ENCODE measurements at regions not wholly inside any gene's neighbourhood (a gene's known extent, or its start where the extent isn't known, plus 50 kb on each side); places are given as distances from the start of the nearest gene placed in this dataset.

DNA sequence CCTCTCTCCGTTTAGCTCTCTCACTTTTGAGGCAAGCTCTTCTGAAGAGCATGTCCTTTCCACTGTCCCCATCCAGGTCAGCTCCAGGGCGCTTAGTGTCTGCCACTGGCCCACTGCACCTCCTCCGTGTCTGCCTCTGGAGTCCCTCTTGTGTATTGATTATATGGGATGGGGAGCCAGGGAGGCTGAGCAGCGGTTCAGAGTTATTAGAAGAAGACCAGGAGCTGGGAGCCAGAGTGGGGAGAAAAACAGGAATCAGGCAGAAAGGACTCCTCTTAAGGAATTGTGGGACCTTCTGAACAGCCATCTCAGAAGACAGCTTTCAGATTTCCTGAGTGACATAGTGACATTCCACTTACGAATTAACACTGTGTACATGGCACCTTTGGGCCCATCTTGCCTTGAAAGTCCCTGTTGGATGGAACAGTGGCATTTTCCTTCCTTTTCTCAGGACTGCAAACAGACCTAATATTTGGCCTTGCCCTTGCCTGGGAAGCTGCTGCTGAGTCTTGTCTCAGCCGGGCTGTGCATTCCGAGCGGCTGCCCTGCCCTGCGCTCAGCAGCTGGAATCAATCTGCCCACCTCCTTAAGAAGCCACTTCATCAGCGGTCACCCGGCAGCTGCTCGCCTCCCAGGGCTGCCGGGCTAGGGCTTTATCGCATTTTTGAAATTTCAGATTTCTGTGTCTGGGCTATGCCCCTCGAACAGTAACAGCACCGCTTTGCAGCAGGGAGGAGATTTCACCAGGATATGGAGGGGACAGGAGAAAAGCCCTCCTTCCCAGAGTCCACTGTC, 81.1 kb upstream of the PRKG1 start:
- Histone ChIP-seq H3K27me3 (ENCODE audit: insufficient read depth, low read length) (no peaks in the 10 kb centered on the region), H4K20me1 (ENCODE audit: insufficient read depth) (no peaks in the 10 kb centered on the region), H3K9ac (ENCODE audit: low read length) (no peak overlapping the region), H3K79me2 (ENCODE audit: insufficient read depth, low read length) (no peaks in the 10 kb centered on the region), H3K9me2 (ENCODE audit: insufficient read depth) (no peaks in the 10 kb centered on the region), H3K27ac (ENCODE audit: low read depth, low read length) (no peak overlapping the region), H3K4me3 (replicated peaks in 1 of 2; ENCODE audit: low read depth in 1 of 2, low read length in 2 of 2) (no peak overlapping the region), H3K4me2 (ENCODE audit: low read length) (no peak overlapping the region), H3K4me1 (ENCODE audit: control insufficient read depth in 1 of 2, insufficient read depth in 2 of 2, low read length in 2 of 2) (peaks cover 7 to 26% of the 10 kb centered on the region in 2 experiments; a peak in 3 of 4 replicates), H3K9me3 (ENCODE audit: control insufficient read depth in 1 of 2, insufficient read depth in 1 of 2, low read depth in 1 of 2, low read length in 2 of 2) (no peaks in the 10 kb centered on the region), H3K36me3 (ENCODE audit: control insufficient read depth in 1 of 2, insufficient read depth in 2 of 2, low read length in 2 of 2) (no peaks in the 10 kb centered on the region), H2AFZ (ENCODE audit: low read depth, low read length, poor library complexity, severe bottlenecking) (no peak overlapping the region)
- no peak for ATAC-seq
- TF ChIP-seq RAD21 (IDR thresholded peaks at IDR 0.05; ENCODE audit: low read depth) (no peak), YY1 (IDR thresholded peaks at IDR 0.05; ENCODE audit: extremely low read depth, insufficient replicate concordance, low read depth, low read length) (no peak), SRF (IDR thresholded peaks at IDR 0.05; ENCODE audit: low read depth) (no peak), ZNF274 (IDR thresholded peaks at IDR 0.05; ENCODE audit: low read depth, low read length) (no peak), TCF7L2 (IDR thresholded peaks at IDR 0.05; ENCODE audit: borderline replicate concordance, extremely low read depth, insufficient read depth, insufficient read length) (no peak), EZH2 (IDR thresholded peaks at IDR 0.05) (no peak), ELF1 (IDR thresholded peaks at IDR 0.05; ENCODE audit: borderline replicate concordance, low read depth) (no peak), EZH2phosphoT487 (IDR thresholded peaks at IDR 0.05; ENCODE audit: borderline replicate concordance) (no peak), ZFX (IDR thresholded peaks at IDR 0.05) (no peak), EGR1 (IDR thresholded peaks at IDR 0.05; ENCODE audit: low read depth) (no peak), SIN3A (IDR thresholded peaks at IDR 0.05; ENCODE audit: low read depth) (no peak), FOSL1 (IDR thresholded peaks at IDR 0.05; ENCODE audit: low read depth) (no peak), POLR2AphosphoS5 (IDR thresholded peaks at IDR 0.05; ENCODE audit: low read depth, low read length) (no peak), POLR2A (IDR thresholded peaks at IDR 0.05; ENCODE audit: borderline replicate concordance, extremely low read depth, insufficient read depth, insufficient read length) (no peak)
- TF ChIP-seq, protein P1, sequence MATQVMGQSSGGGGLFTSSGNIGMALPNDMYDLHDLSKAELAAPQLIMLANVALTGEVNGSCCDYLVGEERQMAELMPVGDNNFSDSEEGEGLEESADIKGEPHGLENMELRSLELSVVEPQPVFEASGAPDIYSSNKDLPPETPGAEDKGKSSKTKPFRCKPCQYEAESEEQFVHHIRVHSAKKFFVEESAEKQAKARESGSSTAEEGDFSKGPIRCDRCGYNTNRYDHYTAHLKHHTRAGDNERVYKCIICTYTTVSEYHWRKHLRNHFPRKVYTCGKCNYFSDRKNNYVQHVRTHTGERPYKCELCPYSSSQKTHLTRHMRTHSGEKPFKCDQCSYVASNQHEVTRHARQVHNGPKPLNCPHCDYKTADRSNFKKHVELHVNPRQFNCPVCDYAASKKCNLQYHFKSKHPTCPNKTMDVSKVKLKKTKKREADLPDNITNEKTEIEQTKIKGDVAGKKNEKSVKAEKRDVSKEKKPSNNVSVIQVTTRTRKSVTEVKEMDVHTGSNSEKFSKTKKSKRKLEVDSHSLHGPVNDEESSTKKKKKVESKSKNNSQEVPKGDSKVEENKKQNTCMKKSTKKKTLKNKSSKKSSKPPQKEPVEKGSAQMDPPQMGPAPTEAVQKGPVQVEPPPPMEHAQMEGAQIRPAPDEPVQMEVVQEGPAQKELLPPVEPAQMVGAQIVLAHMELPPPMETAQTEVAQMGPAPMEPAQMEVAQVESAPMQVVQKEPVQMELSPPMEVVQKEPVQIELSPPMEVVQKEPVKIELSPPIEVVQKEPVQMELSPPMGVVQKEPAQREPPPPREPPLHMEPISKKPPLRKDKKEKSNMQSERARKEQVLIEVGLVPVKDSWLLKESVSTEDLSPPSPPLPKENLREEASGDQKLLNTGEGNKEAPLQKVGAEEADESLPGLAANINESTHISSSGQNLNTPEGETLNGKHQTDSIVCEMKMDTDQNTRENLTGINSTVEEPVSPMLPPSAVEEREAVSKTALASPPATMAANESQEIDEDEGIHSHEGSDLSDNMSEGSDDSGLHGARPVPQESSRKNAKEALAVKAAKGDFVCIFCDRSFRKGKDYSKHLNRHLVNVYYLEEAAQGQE (IDR thresholded peaks at IDR 0.05; ENCODE audit: low read depth) = no peak
- TF ChIP-seq, protein P2, sequence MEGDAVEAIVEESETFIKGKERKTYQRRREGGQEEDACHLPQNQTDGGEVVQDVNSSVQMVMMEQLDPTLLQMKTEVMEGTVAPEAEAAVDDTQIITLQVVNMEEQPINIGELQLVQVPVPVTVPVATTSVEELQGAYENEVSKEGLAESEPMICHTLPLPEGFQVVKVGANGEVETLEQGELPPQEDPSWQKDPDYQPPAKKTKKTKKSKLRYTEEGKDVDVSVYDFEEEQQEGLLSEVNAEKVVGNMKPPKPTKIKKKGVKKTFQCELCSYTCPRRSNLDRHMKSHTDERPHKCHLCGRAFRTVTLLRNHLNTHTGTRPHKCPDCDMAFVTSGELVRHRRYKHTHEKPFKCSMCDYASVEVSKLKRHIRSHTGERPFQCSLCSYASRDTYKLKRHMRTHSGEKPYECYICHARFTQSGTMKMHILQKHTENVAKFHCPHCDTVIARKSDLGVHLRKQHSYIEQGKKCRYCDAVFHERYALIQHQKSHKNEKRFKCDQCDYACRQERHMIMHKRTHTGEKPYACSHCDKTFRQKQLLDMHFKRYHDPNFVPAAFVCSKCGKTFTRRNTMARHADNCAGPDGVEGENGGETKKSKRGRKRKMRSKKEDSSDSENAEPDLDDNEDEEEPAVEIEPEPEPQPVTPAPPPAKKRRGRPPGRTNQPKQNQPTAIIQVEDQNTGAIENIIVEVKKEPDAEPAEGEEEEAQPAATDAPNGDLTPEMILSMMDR (IDR thresholded peaks at IDR 0.05 in 2 of 3, conservative IDR thresholded peaks at IDR 0.05 in 1 of 3; ENCODE audit: borderline replicate concordance in 1 of 3, insufficient read depth in 1 of 3, low read depth in 2 of 3, low read length in 2 of 3) = no peak
- TF ChIP-seq, protein P3, sequence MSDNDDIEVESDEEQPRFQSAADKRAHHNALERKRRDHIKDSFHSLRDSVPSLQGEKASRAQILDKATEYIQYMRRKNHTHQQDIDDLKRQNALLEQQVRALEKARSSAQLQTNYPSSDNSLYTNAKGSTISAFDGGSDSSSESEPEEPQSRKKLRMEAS (IDR thresholded peaks at IDR 0.05) = no peak
- intact Hi-C loops (cut with micrococcal nuclease) = no loop called here
- POLR2A ChIA-PET = no interaction called here
- CTCF ChIA-PET = no interaction called here
- RAD21 ChIA-PET (ENCODE audit: low non-redundant PET in 1 of 2, low total read pairs in 2 of 2, uncharacterized antibody in 2 of 2, unreplicated experiment in 2 of 2) = no interaction called here
- no TSS peak for BruUV-seq (replicated peaks)
- no peak for DNase-seq (ENCODE audit: low read depth, low spot score)
